Motor neuron (in vitro differentiated cells): ENCODE measurements at regions not wholly inside any gene's neighbourhood (a gene's known extent, or its start where the extent isn't known, plus 50 kb on each side); places are given as distances from the start of the nearest gene placed in this dataset.

Experiments
- ATAC-seq, 8 experiments: fragments of 200-7000 bp; cut with Tn5 transposase; replicated peaks in 6 of 8; 2 replicates each; pipeline ENCODE4 v1.8.0; 2021; ENCODE audit warnings: mild to moderate bottlenecking in 8 of 8, moderate library complexity in 8 of 8
- H3K27ac ChIP-seq, 2 donors: fragments of 250-450 bp; sonication (Bioruptor Pico); 2 replicates each; pipeline ENCODE4 v1.9.0; 2021; ENCODE audit warnings: antibody characterized with exemption in 2 of 2, mild to moderate bottlenecking in 2 of 2, moderate library complexity in 1 of 2
- H3K4me1 ChIP-seq, 2 donors: fragments of 250-450 bp; sonication (Bioruptor Pico); replicated peaks in 1 of 2; 2 replicates each; pipeline ENCODE4 v1.6.1; 2021; ENCODE audit warnings: antibody characterized with exemption in 2 of 2, mild to moderate bottlenecking in 2 of 2, moderate library complexity in 1 of 2
- H3K4me3 ChIP-seq, 5 donors: fragments of 250-450 bp; sonication (Bioruptor Pico); 2 replicates each; pipeline ENCODE4 v1.9.0; 2021; ENCODE audit warnings: antibody characterized with exemption in 5 of 5, mild to moderate bottlenecking in 5 of 5, moderate library complexity in 4 of 5
- WGBS, 10 experiments: fragments of 450-650 bp; shearing (Covaris generic); methylation state at CpG; one replicate each; pipeline ENCODE4 v1.0.0; 2022; 5-methylcytosine and 5-hydroxymethylcytosine counted together
- in situ Hi-C, 9 experiments: fragments of 400-800 bp; cut with MboI; loops; one replicate each; pipeline ENCODE4 v1.15.0; 2021; ENCODE audit warnings: low sequenced_read_pairs in 9 of 9, low pct_unique_long_range_greater_than_20kb in 2 of 9; ENCODE audit not compliant: unreplicated experiment in 9 of 9

GRCh38 chr2:123035541-123035940 is 989.5 kb upstream of the CNTNAP5 start:
- H3K27ac ChIP-seq, result no peak overlapping the region
- 0 to 100% (median 80%) methylated on average over 1 of the region's 1 CpG; no CpG with 5 or more reads in 3 of the 10 experiments for WGBS, 10 experiments
- ATAC-seq, result no peak
- in situ Hi-C loops, result no loop called here
- H3K4me1 ChIP-seq, result no peaks in the 10 kb centered on the region
- H3K4me3 ChIP-seq, result no peak overlapping the region

GRCh38 chr2:123036300-123036699 is 988.8 kb upstream of the CNTNAP5 start:
- in situ Hi-C loops, result no loop called here
- Histone ChIP-seq H3K4me3 (no peak overlapping the region), H3K27ac (no peak overlapping the region), H3K4me1 (no peaks in the 10 kb centered on the region)
- ATAC-seq, result no peak

- in situ Hi-C loops, result no loop called here
- no peak for ATAC-seq
- Histone ChIP-seq H3K4me3 (no peak overlapping the region), H3K4me1 (no peaks in the 10 kb centered on the region), H3K27ac (no peak overlapping the region)
- 0 to 100% (median 93%) methylated on average over 1 of the region's 1 CpG for WGBS, 10 experiments
Measured at GRCh38 chr2:123040506-123040905, 984.6 kb upstream of the CNTNAP5 start.

GRCh38 chr2:123043458-123043857 is 981.6 kb upstream of the CNTNAP5 start:
- in situ Hi-C loops, result no loop called here
- no peak for ATAC-seq
- Histone ChIP-seq H3K4me1 (peaks cover 0 to 5% of the 10 kb centered on the region in 2 donors), H3K4me3 (no peak overlapping the region), H3K27ac (no peak overlapping the region)
- WGBS, 10 experiments, result 0 to 100% (median 89%) methylated on average over 1 of the region's 1 CpG; no CpG with 5 or more reads in 1 of the 10 experiments

- ATAC-seq, result peak in 5 of 8 experiments; percentile 51 to 91 (median 73)
- 4 to 100% (median 42%) methylated on average over 1 to 3 of the region's 3 CpGs for WGBS, 10 experiments
Measured at GRCh38 chr2:123045713-123046112, 979.4 kb upstream of the CNTNAP5 start.

GRCh38 chr2:123047186-123047585 is 977.9 kb upstream of the CNTNAP5 start:
- ATAC-seq, result no peak
- Histone ChIP-seq H3K4me3 (no peak overlapping the region), H3K4me1 (peaks cover 0 to 5% of the 10 kb centered on the region in 2 donors), H3K27ac (no peak overlapping the region)
- in situ Hi-C loops, result no loop called here

More at GRCh38 chr2:123045713-123046112, 979.4 kb upstream of the CNTNAP5 start:
- H3K4me1 ChIP-seq, result peaks cover 0 to 5% of the 10 kb centered on the region in 2 donors
- in situ Hi-C loops, result no loop called here
- no peak overlapping the region for H3K27ac ChIP-seq
- H3K4me3 ChIP-seq, result no peak overlapping the region

- H3K4me3 ChIP-seq, result no peak overlapping the region
- H3K4me1 ChIP-seq, result peaks cover 0 to under 1% of the 10 kb centered on the region in 2 donors
- in situ Hi-C loops, result no loop called here
- ATAC-seq, result no peak
- no peak overlapping the region for H3K27ac ChIP-seq
- WGBS, 10 experiments, result 17 to 100% (median 67%) methylated on average over 1 to 2 of the region's 2 CpGs; no CpG with 5 or more reads in 3 of the 10 experiments
Measured at GRCh38 chr2:123051136-123051535, 974.0 kb upstream of the CNTNAP5 start.

- H3K4me3 ChIP-seq, result no peak overlapping the region
- H3K27ac ChIP-seq, result no peak overlapping the region
- in situ Hi-C loops, result no loop called here
- no peak for ATAC-seq
- no peaks in the 10 kb centered on the region for H3K4me1 ChIP-seq
- 0 to 86% (median 29%) methylated on average over 1 to 2 of the region's 2 CpGs; no CpG with 5 or more reads in 3 of the 10 experiments for WGBS, 10 experiments
Measured at GRCh38 chr2:123061534-123061933, 963.6 kb upstream of the CNTNAP5 start.

GRCh38 chr2:123073371-123073770 is 951.7 kb upstream of the CNTNAP5 start:
- Histone ChIP-seq H3K27ac (no peak overlapping the region), H3K4me1 (peaks cover 3 to 5% of the 10 kb centered on the region in 2 donors), H3K4me3 (no peak overlapping the region)
- ATAC-seq, result no peak
- 0 to 86% (median 38%) methylated on average over 1 of the region's 1 CpG; no CpG with 5 or more reads in 1 of the 10 experiments for WGBS, 10 experiments
- in situ Hi-C loops, result no loop called here

- Histone ChIP-seq H3K27ac (no peak overlapping the region), H3K4me1 (peaks cover 3 to 5% of the 10 kb centered on the region in 2 donors), H3K4me3 (no peak overlapping the region)
- no peak for ATAC-seq
- in situ Hi-C loops, result no loop called here
Measured at GRCh38 chr2:123073956-123074355, 951.1 kb upstream of the CNTNAP5 start.

GRCh38 chr2:123077101-123077500 is 948.0 kb upstream of the CNTNAP5 start:
- in situ Hi-C loops, result no loop called here
- no peak overlapping the region for H3K27ac ChIP-seq
- ATAC-seq, result no peak
- WGBS, 10 experiments, result 0 to 100% (median 78%) methylated on average over 1 to 2 of the region's 2 CpGs
- no peaks in the 10 kb centered on the region for H3K4me1 ChIP-seq
- H3K4me3 ChIP-seq, result no peak overlapping the region

GRCh38 chr2:123080331-123080730 is 944.8 kb upstream of the CNTNAP5 start:
- H3K4me1 ChIP-seq, result no peaks in the 10 kb centered on the region
- no peak for ATAC-seq
- H3K27ac ChIP-seq, result no peak overlapping the region
- in situ Hi-C loops, result no loop called here
- H3K4me3 ChIP-seq, result no peak overlapping the region
- WGBS, 10 experiments, result 0 to 100% (median 60%) methylated on average over 1 to 3 of the region's 3 CpGs

- no peaks in the 10 kb centered on the region for H3K4me1 ChIP-seq
- WGBS, 10 experiments, result 0 to 100% (median 36%) methylated on average over 1 of the region's 1 CpG; no CpG with 5 or more reads in 2 of the 10 experiments
- H3K4me3 ChIP-seq, result no peak overlapping the region
- in situ Hi-C loops, result no loop called here
- no peak for ATAC-seq
- no peak overlapping the region for H3K27ac ChIP-seq
Measured at GRCh38 chr2:123085484-123085883, 939.6 kb upstream of the CNTNAP5 start.

GRCh38 chr2:123086613-123087385 is 938.3 kb upstream of the CNTNAP5 start:
- Histone ChIP-seq H3K4me1 (no peaks in the 10 kb centered on the region), H3K4me3 (no peak overlapping the region), H3K27ac (no peak overlapping the region)
- no peak for ATAC-seq
- in situ Hi-C loops, result no loop called here
- 0 to 77% (median 44%) methylated on average over 2 to 6 of the region's 6 CpGs; no CpG with 5 or more reads in 1 of the 10 experiments for WGBS, 10 experiments
